A549 (cell line): ENCODE measurements at regions not wholly inside any gene's neighbourhood (a gene's known extent, or its start where the extent isn't known, plus 50 kb on each side); places are given as distances from the start of the nearest gene placed in this dataset.

Source experiments
- ATAC-seq, 2 experiments: fragments of 200-7000 bp in 1 of 2; fragments of >200 bp in 1 of 2; cut with Nextera tagmentation in 1 of 2; cut with Tn5 transposase in 1 of 2; 3 replicates each; pipeline versions ENCODE4 v1.8.0 to v1.9.1; 2018 to 2020; ENCODE audit warnings: mild to moderate bottlenecking in 1 of 2, moderate library complexity in 1 of 2
- CTCF ChIA-PET: fragments of 300-600 bp; sonication (Branson Sonifier 250); formaldehyde crosslinking; extraction: SDS; loops from one replicate; lab custom pipeline; 2021; ENCODE audit warnings: antibody characterized with exemption, inconsistent platforms; lab: Yijun Ruan, JAX
- POLR2A ChIA-PET: fragments of 350-600 bp; formaldehyde crosslinking; extraction: SDS; loops from one replicate; lab custom pipeline; 2021; ENCODE audit warnings: antibody characterized with exemption, inconsistent platforms; lab: Yijun Ruan, JAX
- DNase-seq, 2 experiments: peaks; one replicate each; pipeline versions ENCODE4 v3.0.0 to v3.0.0-alpha.2; 2011 to 2016; ENCODE audit warnings: low read depth in 1 of 2, low spot score in 1 of 2
- FAIRE-seq: peaks from 2 replicates; lab custom pipeline; 2011; peaks lifted over from hg19 to GRCh38; lab: Jason Lieb, UNC
- H3K27ac ChIP-seq, 2 experiments: fragments of >200 bp; sonication (Bioruptor Twin); formaldehyde crosslinking; 3 replicates each; pipeline ENCODE4 v1.5.1; 2016 to 2017
- H3K4me1 ChIP-seq: fragments of >200 bp; sonication (Bioruptor Twin); formaldehyde crosslinking; 3 replicates; pipeline ENCODE4 v1.6.1; 2016
- H3K4me2 ChIP-seq: fragments of >200 bp; sonication (Bioruptor Twin); formaldehyde crosslinking; 3 replicates; pipeline ENCODE4 v1.6.1; 2016
- H3K4me3 ChIP-seq: fragments of >200 bp; sonication (Bioruptor Twin); formaldehyde crosslinking; 3 replicates; pipeline ENCODE4 v1.5.1; 2016
- H3K9me3 ChIP-seq: fragments of >200 bp; sonication (Bioruptor Twin); formaldehyde crosslinking; 3 replicates; pipeline ENCODE4 v1.6.1; 2016
- BHLHE40 ChIP-seq: IDR thresholded peaks from 2 replicates; pipeline ENCODE4 v1.6.1; 2012; ENCODE audit warnings: low read depth, low read length, inconsistent platforms
- CBX8 ChIP-seq: fragments of 200-600 bp; sonication (generic); IDR thresholded peaks from 2 replicates; pipeline ENCODE4 v1.6.1; 2016
- EHF ChIP-seq: fragments of 250-450 bp; sonication (Bioruptor Pico); IDR thresholded peaks from 2 replicates; pipeline ENCODE4 v1.5.0; 2020; ENCODE audit warnings: mild to moderate bottlenecking
- EHMT2 ChIP-seq: fragments of 200-600 bp; sonication (generic); IDR thresholded peaks from 2 replicates; pipeline ENCODE4 v1.6.1; 2016; ENCODE audit warnings: antibody characterized with exemption, low read depth, mild to moderate bottlenecking, moderate library complexity
- FOSB ChIP-seq: fragments of 250-450 bp; sonication (Bioruptor Pico); IDR thresholded peaks from 2 replicates; pipeline ENCODE4 v1.5.0; 2020; ENCODE audit warnings: mild to moderate bottlenecking, moderate library complexity
- FOSL2 ChIP-seq, 2 experiments: fragments of 450-650 bp in 1 of 2; fragments of >200 bp in 1 of 2; sonication (Bioruptor Twin) in 1 of 2; formaldehyde crosslinking; IDR thresholded peaks; 2 replicates each; pipeline versions ENCODE4 v1.5.0 to v1.6.1; 2016 to 2020; ENCODE audit warnings: mild to moderate bottlenecking in 1 of 2, moderate library complexity in 1 of 2
- JUN ChIP-seq, 2 experiments: fragments of >200 bp; sonication (Bioruptor Twin); formaldehyde crosslinking; IDR thresholded peaks; 2 replicates in 1 of 2; 3 replicates in 1 of 2; pipeline ENCODE4 v1.6.1; 2016 to 2017
- JUNB ChIP-seq: fragments of >200 bp; sonication (Bioruptor Twin); formaldehyde crosslinking; IDR thresholded peaks from 2 replicates; pipeline ENCODE4 v1.6.1; 2016
- KDM1A ChIP-seq: fragments of 200-600 bp; sonication (generic); IDR thresholded peaks from 2 replicates; pipeline ENCODE4 v1.6.1; 2016; ENCODE audit warnings: low read depth, mild to moderate bottlenecking
- NPAS2 ChIP-seq: fragments of 250-450 bp; sonication (Bioruptor Pico); IDR thresholded peaks from 2 replicates; pipeline ENCODE4 v1.8.0; 2022; ENCODE audit warnings: mild to moderate bottlenecking, moderate library complexity, borderline replicate concordance
- NR3C1 ChIP-seq: fragments of >200 bp; sonication (Bioruptor Twin); formaldehyde crosslinking; IDR thresholded peaks from 3 replicates; pipeline ENCODE4 v1.6.1; 2017
- PHF8 ChIP-seq: fragments of 200-600 bp; sonication (generic); IDR thresholded peaks from 2 replicates; pipeline ENCODE4 v1.6.1; 2016; ENCODE audit warnings: low read depth, mild to moderate bottlenecking, antibody characterized with exemption, moderate library complexity, borderline replicate concordance
- POLR2A ChIP-seq: IDR thresholded peaks from 2 replicates; pipeline ENCODE4 v1.6.1; 2012; ENCODE audit warnings: mild to moderate bottlenecking, low read length
- POLR2AphosphoS2 ChIP-seq: conservative IDR thresholded peaks from 2 replicates; pipeline ENCODE4 v1.6.1; 2012; ENCODE audit warnings: low read length, improper control_type of control experiment, inconsistent platforms
- RAD21 ChIP-seq, 2 experiments: fragments of >200 bp in 1 of 2; sonication (Bioruptor Twin) in 1 of 2; formaldehyde crosslinking in 1 of 2; IDR thresholded peaks in 1 of 2; conservative IDR thresholded peaks in 1 of 2; 2 replicates in 1 of 2; 3 replicates in 1 of 2; pipeline ENCODE4 v1.6.1; 2012 to 2018; ENCODE audit warnings: inconsistent platforms in 1 of 2
- RCOR1 ChIP-seq: fragments of 150-350 bp; IDR thresholded peaks from 2 replicates; pipeline ENCODE4 v1.6.1; 2014; ENCODE audit warnings: antibody characterized with exemption, low read length, low read depth
- TP53 ChIP-seq: fragments of 250-450 bp; sonication (Bioruptor Pico); IDR thresholded peaks from 2 replicates; pipeline ENCODE4 v1.5.0; 2021; ENCODE audit warnings: mild to moderate bottlenecking, moderate library complexity
- ZC3H11A ChIP-seq: fragments of 450-650 bp; IDR thresholded peaks from 2 replicates; pipeline ENCODE4 v1.6.1; 2014; ENCODE audit warnings: antibody characterized with exemption, mild to moderate bottlenecking
- ZNF302 ChIP-seq: fragments of 250-450 bp; sonication (Bioruptor Pico); IDR thresholded peaks from 2 replicates; pipeline ENCODE4 v1.9.0; 2021; ENCODE audit warnings: inconsistent platforms, mild to moderate bottlenecking, moderate library complexity
- ZSCAN20 ChIP-seq: fragments of 250-450 bp; sonication (Bioruptor Pico); IDR thresholded peaks from 2 replicates; pipeline ENCODE4 v1.8.0; 2022; ENCODE audit warnings: mild to moderate bottlenecking, moderate library complexity
- WGBS: methylation state at CpG from one replicate; pipeline ENCODE4 v1.1.6; 2017; ENCODE audit errors: missing lambda C conversion rate; 5-methylcytosine and 5-hydroxymethylcytosine counted together
- TF ChIP-seq, protein P1 (sequence below): fragments of >200 bp; sonication (Bioruptor Twin); formaldehyde crosslinking; IDR thresholded peaks from 3 replicates; pipeline ENCODE4 v1.5.1; 2016
- TF ChIP-seq, protein P2 (sequence below): fragments of 150-350 bp; IDR thresholded peaks from 2 replicates; pipeline ENCODE4 v1.6.1; 2014; ENCODE audit warnings: low read depth, mild to moderate bottlenecking, low read length
- TF ChIP-seq, protein P3 (sequence below): IDR thresholded peaks from 2 replicates; pipeline ENCODE4 v1.6.1; 2012
- TF ChIP-seq, protein P4 (sequence below): fragments of 250-450 bp; sonication (Bioruptor Pico); IDR thresholded peaks from 2 replicates; pipeline ENCODE4 v1.5.0; 2021; ENCODE audit warnings: mild to moderate bottlenecking, moderate library complexity, borderline replicate concordance

DNA sequence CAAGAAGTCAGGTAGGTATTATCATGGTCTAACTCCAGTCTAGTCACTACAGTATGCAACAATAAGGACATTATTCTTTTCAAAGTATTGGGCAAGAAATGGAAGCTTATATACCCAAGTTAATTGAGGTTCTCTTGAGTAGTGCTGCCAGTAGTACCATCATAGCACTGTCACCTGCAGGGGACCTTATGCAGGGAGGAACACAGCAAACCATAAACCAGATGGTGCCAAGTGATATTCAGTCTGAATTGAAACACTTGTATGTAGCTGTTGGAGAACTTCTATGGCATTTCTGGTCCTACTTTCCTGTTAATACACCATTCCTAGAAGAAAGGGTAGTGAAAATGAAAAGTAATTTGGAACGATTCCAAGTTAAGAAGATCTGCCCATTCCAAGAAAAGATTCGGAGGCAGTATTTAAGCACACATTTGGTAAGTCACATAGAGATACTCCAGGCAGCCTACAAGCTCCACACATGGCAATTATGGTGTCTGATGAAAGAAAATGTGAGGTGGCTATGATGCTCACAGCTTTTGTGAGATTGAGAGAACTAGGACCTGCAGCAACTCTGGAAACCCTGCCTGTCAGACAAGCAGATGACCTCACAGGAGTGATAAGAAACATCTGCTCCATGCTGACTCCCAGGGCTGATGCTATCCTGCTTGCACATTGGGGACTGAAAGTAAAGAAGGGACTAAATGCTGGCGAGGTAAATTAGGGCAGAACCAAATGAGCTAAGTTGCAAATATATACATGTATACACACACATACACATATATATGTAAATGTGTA lies 174.7 kb downstream of the MC4R start (continued):
- TF ChIP-seq ZC3H11A (no peak), KDM1A (no peak), RCOR1 (no peak), RAD21 (conservative IDR thresholded peaks at IDR 0.05 in 1 of 2, IDR thresholded peaks at IDR 0.05 in 1 of 2) (no peak)

DNA sequence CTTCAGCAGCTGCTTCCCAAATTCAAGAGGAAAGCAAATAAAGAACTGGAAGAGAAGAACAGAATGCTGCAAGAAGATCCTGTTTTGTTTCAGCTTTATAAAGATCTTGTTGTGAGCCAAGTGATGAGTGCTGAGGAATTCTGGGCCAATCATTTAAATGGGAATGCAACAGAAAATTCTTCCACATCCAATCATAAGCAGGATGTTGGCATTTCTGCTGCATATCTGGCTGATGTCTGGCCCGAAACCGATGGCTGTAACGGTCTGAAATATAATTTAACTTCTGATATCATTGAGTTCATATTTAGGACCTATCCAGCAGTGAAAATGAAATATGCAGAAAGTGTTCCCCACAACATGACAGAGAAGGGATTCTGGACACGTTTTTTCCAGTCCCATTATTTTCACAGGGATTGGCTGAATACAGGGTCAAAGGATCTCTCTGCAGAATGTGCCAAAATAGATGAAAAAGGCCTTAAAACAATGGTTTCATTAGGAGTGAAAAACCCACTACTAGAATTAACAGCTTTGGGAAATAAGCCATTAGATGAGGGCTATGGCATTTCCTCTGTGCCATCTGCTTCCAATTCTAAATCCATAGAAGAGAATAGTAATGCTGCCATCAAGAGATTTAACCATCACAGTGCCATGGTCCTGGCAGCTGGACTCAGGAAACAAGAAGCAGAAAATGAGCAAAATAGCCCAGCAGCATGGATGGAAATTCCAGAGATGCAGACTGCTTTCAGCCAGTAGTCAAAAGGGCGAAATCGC lies 175.6 kb downstream of the MC4R start:
- DNase-seq = no peak
- TF ChIP-seq POLR2AphosphoS2 (no peak), PHF8 (no peak), EHF (CRISPR knock-in tag) (no peak), BHLHE40 (no peak), JUNB (no peak), NR3C1 (no peak), FOSL2 (IDR thresholded peaks at IDR 0.05) (no peak), FOSL2 (CRISPR knock-in tag; IDR thresholded peaks at IDR 0.05) (no peak), POLR2A (no peak), ZSCAN20 (no peak), FOSB (CRISPR knock-in tag) (no peak), ZNF302 (CRISPR knock-in tag) (no peak), CBX8 (no peak), NPAS2 (CRISPR knock-in tag) (no peak), JUN (IDR thresholded peaks at IDR 0.05) (no peak), EHMT2 (no peak), TP53 (CRISPR knock-in tag) (no peak)
- TF ChIP-seq, protein P1, sequence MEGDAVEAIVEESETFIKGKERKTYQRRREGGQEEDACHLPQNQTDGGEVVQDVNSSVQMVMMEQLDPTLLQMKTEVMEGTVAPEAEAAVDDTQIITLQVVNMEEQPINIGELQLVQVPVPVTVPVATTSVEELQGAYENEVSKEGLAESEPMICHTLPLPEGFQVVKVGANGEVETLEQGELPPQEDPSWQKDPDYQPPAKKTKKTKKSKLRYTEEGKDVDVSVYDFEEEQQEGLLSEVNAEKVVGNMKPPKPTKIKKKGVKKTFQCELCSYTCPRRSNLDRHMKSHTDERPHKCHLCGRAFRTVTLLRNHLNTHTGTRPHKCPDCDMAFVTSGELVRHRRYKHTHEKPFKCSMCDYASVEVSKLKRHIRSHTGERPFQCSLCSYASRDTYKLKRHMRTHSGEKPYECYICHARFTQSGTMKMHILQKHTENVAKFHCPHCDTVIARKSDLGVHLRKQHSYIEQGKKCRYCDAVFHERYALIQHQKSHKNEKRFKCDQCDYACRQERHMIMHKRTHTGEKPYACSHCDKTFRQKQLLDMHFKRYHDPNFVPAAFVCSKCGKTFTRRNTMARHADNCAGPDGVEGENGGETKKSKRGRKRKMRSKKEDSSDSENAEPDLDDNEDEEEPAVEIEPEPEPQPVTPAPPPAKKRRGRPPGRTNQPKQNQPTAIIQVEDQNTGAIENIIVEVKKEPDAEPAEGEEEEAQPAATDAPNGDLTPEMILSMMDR = no peak
- TF ChIP-seq, protein P2, sequence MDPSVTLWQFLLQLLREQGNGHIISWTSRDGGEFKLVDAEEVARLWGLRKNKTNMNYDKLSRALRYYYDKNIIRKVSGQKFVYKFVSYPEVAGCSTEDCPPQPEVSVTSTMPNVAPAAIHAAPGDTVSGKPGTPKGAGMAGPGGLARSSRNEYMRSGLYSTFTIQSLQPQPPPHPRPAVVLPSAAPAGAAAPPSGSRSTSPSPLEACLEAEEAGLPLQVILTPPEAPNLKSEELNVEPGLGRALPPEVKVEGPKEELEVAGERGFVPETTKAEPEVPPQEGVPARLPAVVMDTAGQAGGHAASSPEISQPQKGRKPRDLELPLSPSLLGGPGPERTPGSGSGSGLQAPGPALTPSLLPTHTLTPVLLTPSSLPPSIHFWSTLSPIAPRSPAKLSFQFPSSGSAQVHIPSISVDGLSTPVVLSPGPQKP = no peak
- TF ChIP-seq, protein P3, sequence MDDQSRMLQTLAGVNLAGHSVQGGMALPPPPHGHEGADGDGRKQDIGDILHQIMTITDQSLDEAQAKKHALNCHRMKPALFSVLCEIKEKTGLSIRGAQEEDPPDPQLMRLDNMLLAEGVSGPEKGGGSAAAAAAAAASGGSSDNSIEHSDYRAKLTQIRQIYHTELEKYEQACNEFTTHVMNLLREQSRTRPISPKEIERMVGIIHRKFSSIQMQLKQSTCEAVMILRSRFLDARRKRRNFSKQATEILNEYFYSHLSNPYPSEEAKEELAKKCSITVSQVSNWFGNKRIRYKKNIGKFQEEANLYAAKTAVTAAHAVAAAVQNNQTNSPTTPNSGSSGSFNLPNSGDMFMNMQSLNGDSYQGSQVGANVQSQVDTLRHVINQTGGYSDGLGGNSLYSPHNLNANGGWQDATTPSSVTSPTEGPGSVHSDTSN = no peak
- TF ChIP-seq, protein P4, sequence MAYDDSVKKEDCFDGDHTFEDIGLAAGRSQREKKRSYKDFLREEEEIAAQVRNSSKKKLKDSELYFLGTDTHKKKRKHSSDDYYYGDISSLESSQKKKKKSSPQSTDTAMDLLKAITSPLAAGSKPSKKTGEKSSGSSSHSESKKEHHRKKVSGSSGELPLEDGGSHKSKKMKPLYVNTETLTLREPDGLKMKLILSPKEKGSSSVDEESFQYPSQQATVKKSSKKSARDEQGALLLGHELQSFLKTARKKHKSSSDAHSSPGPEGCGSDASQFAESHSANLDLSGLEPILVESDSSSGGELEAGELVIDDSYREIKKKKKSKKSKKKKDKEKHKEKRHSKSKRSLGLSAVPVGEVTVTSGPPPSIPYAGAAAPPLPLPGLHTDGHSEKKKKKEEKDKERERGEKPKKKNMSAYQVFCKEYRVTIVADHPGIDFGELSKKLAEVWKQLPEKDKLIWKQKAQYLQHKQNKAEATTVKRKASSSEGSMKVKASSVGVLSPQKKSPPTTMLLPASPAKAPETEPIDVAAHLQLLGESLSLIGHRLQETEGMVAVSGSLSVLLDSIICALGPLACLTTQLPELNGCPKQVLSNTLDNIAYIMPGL (CRISPR knock-in tag) = no peak
- TF ChIP-seq, all 56 proteins: peak for 0
- no peak overlapping the region for H3K4me3 ChIP-seq
- no peaks in the 10 kb centered on the region for H3K4me1 ChIP-seq
- FAIRE-seq (no peak), ATAC-seq (no peak)
- 62% methylated on average over 6 of the region's 6 CpGs for whole genome bisulfite sequencing
- H3K27ac ChIP-seq = no peak overlapping the region
- H3K4me2 ChIP-seq = no peak overlapping the region
- H3K9me3 ChIP-seq = no peaks in the 10 kb centered on the region
- POLR2A ChIA-PET = no interaction called here
- CTCF ChIA-PET = no interaction called here
